Neural cell (in vitro differentiated cells): ENCODE measurements at regions not wholly inside any gene's neighbourhood (a gene's known extent, or its start where the extent isn't known, plus 50 kb on each side); places are given as distances from the start of the nearest gene placed in this dataset.

ENCODE experiments used
- H2AFZ ChIP-seq: fragments of 200-600, 300-800 bp; sonication (generic), shearing (Covaris generic); 2 replicates; pipeline ENCODE4 v1.6.0; 2014; ENCODE audit warnings: low read depth, mild to moderate bottlenecking, antibody characterized with exemption, low read length, moderate library complexity
- H3F3A ChIP-seq: fragments of 200-600 bp; shearing (Covaris generic); 2 replicates; pipeline ENCODE4 v1.6.1; 2016; ENCODE audit warnings: mild to moderate bottlenecking, moderate library complexity, mixed read lengths, antibody characterized with exemption, low read length; ENCODE audit not compliant: insufficient read depth, poor library complexity, severe bottlenecking
- H3K27ac ChIP-seq: fragments of 200-600, 300-800 bp; sonication (generic), shearing (Covaris generic); 2 replicates; pipeline ENCODE4 v1.5.1; 2014; ENCODE audit warnings: mild to moderate bottlenecking, low read length, moderate library complexity
- H3K27me3 ChIP-seq: fragments of 300-800, 200-600 bp; sonication (generic), shearing (Covaris generic); 2 replicates; pipeline ENCODE4 v1.6.0; 2014; ENCODE audit warnings: mild to moderate bottlenecking, low read depth, low read length, moderate library complexity; ENCODE audit not compliant: insufficient read depth
- H3K36me3 ChIP-seq: fragments of 300-800, 200-600 bp; sonication (generic), shearing (Covaris generic); 2 replicates; pipeline ENCODE4 v1.5.1; 2014; ENCODE audit warnings: mild to moderate bottlenecking, antibody characterized with exemption, low read length, moderate library complexity; ENCODE audit not compliant: insufficient read depth
- H3K4me2 ChIP-seq: fragments of 300-800, 200-600 bp; sonication (generic), shearing (Covaris generic); 2 replicates; pipeline ENCODE4 v1.6.0; 2014; ENCODE audit warnings: mild to moderate bottlenecking, low read length
- H3K4me3 ChIP-seq: fragments of 300-800, 200-600 bp; sonication (generic), shearing (Covaris generic); 2 replicates; pipeline ENCODE4 v1.5.1; 2014; ENCODE audit warnings: mild to moderate bottlenecking, low read length, moderate library complexity
- H3K79me2 ChIP-seq: fragments of 200-600 bp; shearing (Covaris generic); replicated peaks from 2 replicates; pipeline ENCODE4 v1.6.0; 2014; ENCODE audit warnings: mild to moderate bottlenecking, low read length, moderate library complexity; ENCODE audit not compliant: insufficient read depth
- H3K9ac ChIP-seq: fragments of 300-800, 200-600 bp; sonication (generic), shearing (Covaris generic); 2 replicates; pipeline ENCODE4 v1.6.1; 2016; ENCODE audit warnings: mild to moderate bottlenecking, low read length, mixed read lengths
- H3K9me2 ChIP-seq: fragments of 200-600 bp; shearing (Covaris generic); 2 replicates; pipeline ENCODE4 v1.6.1; 2016; ENCODE audit warnings: mild to moderate bottlenecking, low read length, mixed read lengths; ENCODE audit not compliant: insufficient read depth
- H3K9me3 ChIP-seq: fragments of 200-600, 300-800 bp; sonication (generic), shearing (Covaris generic); 2 replicates; pipeline ENCODE4 v1.6.1; 2016; ENCODE audit warnings: mild to moderate bottlenecking, mixed run types, low read length, moderate library complexity, mixed read lengths
- H4K20me1 ChIP-seq: fragments of 200-600 bp; shearing (Covaris generic); 2 replicates; pipeline ENCODE4 v1.6.1; 2016; ENCODE audit warnings: mild to moderate bottlenecking, mixed run types; ENCODE audit not compliant: insufficient read depth
- CTCF ChIP-seq: fragments of 450-650 bp; IDR thresholded peaks from 2 replicates; pipeline ENCODE4 v1.5.1; 2014; ENCODE audit warnings: antibody characterized with exemption, mild to moderate bottlenecking, moderate library complexity; ENCODE audit not compliant: poor library complexity, severe bottlenecking
- EP300 ChIP-seq: fragments of 450-650 bp; conservative IDR thresholded peaks from 2 replicates; pipeline ENCODE4 v1.6.1; 2014; ENCODE audit warnings: antibody characterized with exemption, mild to moderate bottlenecking, moderate library complexity; ENCODE audit not compliant: poor library complexity, severe bottlenecking
- EZH2 ChIP-seq: fragments of 200-600, 300-800 bp; shearing (Covaris generic), sonication (generic); IDR thresholded peaks from 2 replicates; pipeline ENCODE4 v1.6.1; 2014; ENCODE audit warnings: antibody characterized with exemption, low read length, borderline replicate concordance, mild to moderate bottlenecking; ENCODE audit not compliant: insufficient read depth, poor library complexity, severe bottlenecking
- MXI1 ChIP-seq: fragments of 450-650 bp; conservative IDR thresholded peaks from 2 replicates; pipeline ENCODE4 v1.6.1; 2014; ENCODE audit warnings: antibody characterized with exemption, mild to moderate bottlenecking; ENCODE audit not compliant: poor library complexity, severe bottlenecking
- POLR2AphosphoS5 ChIP-seq: IDR thresholded peaks from 2 replicates; pipeline ENCODE4 v1.6.1; 2012
- RAD21 ChIP-seq: fragments of 450-650 bp; conservative IDR thresholded peaks from 2 replicates; pipeline ENCODE4 v1.6.1; 2014; ENCODE audit warnings: antibody characterized with exemption, mild to moderate bottlenecking, moderate library complexity
- SMC3 ChIP-seq: fragments of 450-650 bp; conservative IDR thresholded peaks from 2 replicates; pipeline ENCODE4 v1.6.1; 2014; ENCODE audit warnings: antibody characterized with exemption, mild to moderate bottlenecking, moderate library complexity; ENCODE audit not compliant: poor library complexity
- TAF1 ChIP-seq: IDR thresholded peaks from 2 replicates; pipeline ENCODE4 v1.6.1; 2012; ENCODE audit warnings: low read depth
- TF ChIP-seq, protein P1 (sequence below): IDR thresholded peaks from 2 replicates; pipeline ENCODE4 v1.6.1; 2012; ENCODE audit warnings: borderline replicate concordance

DNA sequence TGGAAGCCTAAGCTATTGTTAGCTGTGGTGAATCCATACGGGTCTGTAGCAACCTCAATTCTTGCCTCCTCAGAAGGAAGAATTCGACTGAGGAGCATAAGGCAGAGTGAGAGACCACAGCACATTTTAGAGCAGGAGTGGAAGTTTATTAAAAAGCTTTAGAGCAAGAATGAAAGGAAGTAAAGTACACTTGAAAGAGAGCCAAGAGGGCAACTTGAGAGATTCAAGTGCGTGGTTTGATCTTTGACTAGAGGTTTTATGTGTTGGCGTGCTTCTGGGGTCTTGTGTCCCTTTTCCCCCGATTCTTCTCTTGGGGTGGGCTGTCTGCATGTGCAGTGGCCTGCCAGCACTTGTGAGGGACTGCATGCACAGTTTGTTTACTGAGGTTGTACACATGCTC is 880.6 kb upstream of the INTU start:
- Histone ChIP-seq H3K9ac (no peak overlapping the region), H4K20me1 (no peaks in the 10 kb centered on the region), H3K4me2 (no peak overlapping the region), H3F3A (no peaks in the 10 kb centered on the region), H2AFZ (no peak overlapping the region), H3K4me3 (no peak overlapping the region), H3K9me2 (no peaks in the 10 kb centered on the region), H3K79me2 (no peaks in the 10 kb centered on the region), H3K9me3 (no peaks in the 10 kb centered on the region), H3K27me3 (no peaks in the 10 kb centered on the region), H3K36me3 (no peaks in the 10 kb centered on the region), H3K27ac (no peak overlapping the region)
- TF ChIP-seq EP300 (no peak), EZH2 (no peak), MXI1 (no peak), TAF1 (no peak), RAD21 (no peak), SMC3 (no peak), CTCF (no peak), POLR2AphosphoS5 (no peak)
- TF ChIP-seq, protein P1, sequence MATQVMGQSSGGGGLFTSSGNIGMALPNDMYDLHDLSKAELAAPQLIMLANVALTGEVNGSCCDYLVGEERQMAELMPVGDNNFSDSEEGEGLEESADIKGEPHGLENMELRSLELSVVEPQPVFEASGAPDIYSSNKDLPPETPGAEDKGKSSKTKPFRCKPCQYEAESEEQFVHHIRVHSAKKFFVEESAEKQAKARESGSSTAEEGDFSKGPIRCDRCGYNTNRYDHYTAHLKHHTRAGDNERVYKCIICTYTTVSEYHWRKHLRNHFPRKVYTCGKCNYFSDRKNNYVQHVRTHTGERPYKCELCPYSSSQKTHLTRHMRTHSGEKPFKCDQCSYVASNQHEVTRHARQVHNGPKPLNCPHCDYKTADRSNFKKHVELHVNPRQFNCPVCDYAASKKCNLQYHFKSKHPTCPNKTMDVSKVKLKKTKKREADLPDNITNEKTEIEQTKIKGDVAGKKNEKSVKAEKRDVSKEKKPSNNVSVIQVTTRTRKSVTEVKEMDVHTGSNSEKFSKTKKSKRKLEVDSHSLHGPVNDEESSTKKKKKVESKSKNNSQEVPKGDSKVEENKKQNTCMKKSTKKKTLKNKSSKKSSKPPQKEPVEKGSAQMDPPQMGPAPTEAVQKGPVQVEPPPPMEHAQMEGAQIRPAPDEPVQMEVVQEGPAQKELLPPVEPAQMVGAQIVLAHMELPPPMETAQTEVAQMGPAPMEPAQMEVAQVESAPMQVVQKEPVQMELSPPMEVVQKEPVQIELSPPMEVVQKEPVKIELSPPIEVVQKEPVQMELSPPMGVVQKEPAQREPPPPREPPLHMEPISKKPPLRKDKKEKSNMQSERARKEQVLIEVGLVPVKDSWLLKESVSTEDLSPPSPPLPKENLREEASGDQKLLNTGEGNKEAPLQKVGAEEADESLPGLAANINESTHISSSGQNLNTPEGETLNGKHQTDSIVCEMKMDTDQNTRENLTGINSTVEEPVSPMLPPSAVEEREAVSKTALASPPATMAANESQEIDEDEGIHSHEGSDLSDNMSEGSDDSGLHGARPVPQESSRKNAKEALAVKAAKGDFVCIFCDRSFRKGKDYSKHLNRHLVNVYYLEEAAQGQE, result no peak

- TF ChIP-seq, protein P1, result no peak
- TF ChIP-seq EP300 (no peak), MXI1 (no peak), CTCF (no peak), EZH2 (no peak), SMC3 (no peak), RAD21 (no peak), POLR2AphosphoS5 (no peak), TAF1 (no peak)
- no peaks in the 10 kb centered on the region for H3K79me2 ChIP-seq
- no peaks in the 10 kb centered on the region for H3K27me3 ChIP-seq
- H3K9me3 ChIP-seq, result no peaks in the 10 kb centered on the region
- no peaks in the 10 kb centered on the region for H4K20me1 ChIP-seq
- no peaks in the 10 kb centered on the region for H3F3A ChIP-seq
- no peak overlapping the region for H3K9ac ChIP-seq
- no peak overlapping the region for H2AFZ ChIP-seq
- no peaks in the 10 kb centered on the region for H3K36me3 ChIP-seq
- H3K9me2 ChIP-seq, result no peaks in the 10 kb centered on the region
- no peak overlapping the region for H3K4me3 ChIP-seq
- no peak overlapping the region for H3K27ac ChIP-seq
- H3K4me2 ChIP-seq, result no peak overlapping the region
Measured at GRCh38 chr4:126752702-126753101, 880.1 kb upstream of the INTU start.
